HG03064 (cell line): ENCODE measurements at regions not wholly inside any gene's neighbourhood (a gene's known extent, or its start where the extent isn't known, plus 50 kb on each side); places are given as distances from the start of the nearest gene placed in this dataset.

Experiments used
- ATAC-seq: cut with Tn5 transposase; IDR thresholded peaks from one replicate; pipeline ENCODE4 v1.9.1; 2021; ENCODE audit warnings: low read depth; ENCODE audit not compliant: unreplicated experiment

GRCh38 chr15:38671675-38672254, 107.2 kb upstream of the RASGRP1 start:
- ATAC-seq = peak; percentile 46

- ATAC-seq = no peak
Measured at GRCh38 chr15:38672273-38672672, 107.7 kb upstream of the RASGRP1 start.

- ATAC-seq = peak; percentile 34
Measured at GRCh38 chr15:38672814-38673670, 108.4 kb upstream of the RASGRP1 start.

GRCh38 chr15:38674448-38674847, 109.8 kb upstream of the RASGRP1 start:
- no peak for ATAC-seq

DNA sequence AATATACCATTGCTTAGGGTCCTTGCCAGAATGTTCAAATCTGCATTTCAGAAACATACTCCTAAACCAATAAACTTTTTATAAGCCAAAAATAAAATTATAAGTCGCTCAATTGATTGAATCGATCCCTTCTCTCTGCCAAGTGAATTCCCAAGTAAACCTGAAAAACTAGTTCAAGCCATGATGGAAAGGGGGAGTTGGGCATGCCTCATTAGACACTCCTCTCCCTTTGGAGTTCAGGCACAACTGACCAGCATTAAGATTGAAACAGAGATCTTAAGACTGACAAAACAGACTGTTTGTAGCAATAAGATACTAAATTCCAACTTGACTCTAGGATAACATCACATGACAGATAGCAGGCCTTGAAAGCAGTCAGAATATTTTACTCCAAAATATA, 113.7 kb upstream of the RASGRP1 start:
- ATAC-seq = no peak

GRCh38 chr15:38680775-38681174, 116.2 kb upstream of the RASGRP1 start:
- ATAC-seq = no peak

DNA sequence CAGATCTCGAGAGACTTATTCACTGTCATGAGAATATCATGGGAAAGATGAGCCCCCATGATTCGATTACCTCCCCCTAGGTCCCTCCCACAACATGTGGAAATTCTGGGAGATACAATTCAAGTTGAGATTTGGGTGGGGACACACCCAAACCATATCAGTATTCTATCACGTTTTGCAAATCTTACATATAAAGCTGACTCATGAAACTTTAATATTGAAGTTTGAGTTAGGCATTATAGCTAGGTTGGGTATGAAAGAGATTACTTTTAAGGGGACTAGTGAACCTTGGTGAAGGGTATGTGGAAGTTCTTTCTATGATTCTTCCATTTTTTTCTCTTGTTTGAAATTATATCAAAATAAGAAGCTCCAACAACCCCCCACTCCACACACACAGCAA, 117.7 kb upstream of the RASGRP1 start:
- no peak for ATAC-seq

GRCh38 chr15:38682861-38683260, 118.2 kb upstream of the RASGRP1 start:
- no peak for ATAC-seq

DNA sequence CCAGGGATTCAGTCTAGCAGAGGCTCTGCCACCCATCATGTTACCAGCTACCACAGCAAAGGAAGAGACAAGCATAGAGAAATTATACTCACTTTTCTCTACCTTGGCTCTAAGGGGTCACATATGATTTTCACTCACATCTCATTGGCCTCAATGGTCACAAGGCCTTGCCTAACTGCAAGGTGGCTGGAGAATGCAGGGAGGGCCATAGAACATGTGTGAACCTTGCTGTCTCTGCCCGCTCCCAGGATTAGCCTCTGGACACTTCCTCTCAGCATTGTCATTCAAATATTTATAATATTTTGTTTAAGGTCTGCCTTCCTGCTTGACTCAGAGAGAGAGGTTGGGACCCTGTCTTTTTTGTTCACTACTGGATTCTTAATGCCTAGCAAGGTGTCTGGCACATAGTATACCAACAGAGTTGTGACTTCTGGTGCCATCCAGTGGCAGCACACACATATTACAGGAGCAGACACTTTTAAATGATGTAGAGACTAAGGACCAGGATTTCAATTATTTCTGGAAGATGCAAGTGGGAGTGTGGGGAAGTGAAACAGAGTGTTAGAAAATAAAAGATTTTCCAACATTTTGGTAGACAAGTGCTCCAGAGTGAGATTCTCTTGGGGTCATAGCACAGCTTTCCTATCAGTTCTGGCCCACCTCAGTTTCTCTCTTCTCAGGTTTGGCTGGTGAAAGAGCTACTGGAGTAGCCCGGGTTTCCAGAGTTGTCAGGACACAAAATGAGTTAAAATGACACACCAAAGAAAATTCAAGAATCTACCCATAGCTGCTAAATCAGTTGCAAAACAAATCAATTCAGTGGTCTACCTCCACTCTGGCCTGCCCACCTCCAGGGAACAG, 119.0 kb upstream of the RASGRP1 start:
- no peak for ATAC-seq

DNA sequence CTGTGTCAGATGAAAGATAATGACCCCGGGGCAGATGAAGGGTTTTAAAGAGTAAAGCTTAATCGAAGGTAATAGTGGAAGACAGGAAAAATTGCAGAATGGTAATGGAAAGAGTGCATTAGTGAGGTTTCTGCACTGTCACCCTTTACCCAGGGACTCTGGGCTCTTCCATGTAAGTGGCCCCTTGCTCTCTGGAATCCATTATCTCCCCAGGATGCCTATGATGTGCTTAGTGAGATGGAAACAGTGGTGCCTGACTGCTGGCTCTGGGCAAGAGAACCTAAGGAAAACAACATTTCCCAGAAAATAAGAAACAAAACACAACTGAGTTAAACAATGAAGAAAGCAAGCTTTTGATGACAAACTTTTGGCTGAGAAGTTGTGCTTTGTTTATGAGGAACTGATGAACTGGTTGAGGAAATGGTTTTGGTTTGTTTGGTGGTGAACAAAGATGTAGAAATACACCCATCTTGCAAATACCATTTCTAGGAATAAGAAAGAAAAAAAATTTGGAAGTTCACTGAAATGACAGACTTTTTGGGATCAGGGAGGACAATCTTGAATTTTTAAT, 119.9 kb upstream of the RASGRP1 start:
- no peak for ATAC-seq

DNA sequence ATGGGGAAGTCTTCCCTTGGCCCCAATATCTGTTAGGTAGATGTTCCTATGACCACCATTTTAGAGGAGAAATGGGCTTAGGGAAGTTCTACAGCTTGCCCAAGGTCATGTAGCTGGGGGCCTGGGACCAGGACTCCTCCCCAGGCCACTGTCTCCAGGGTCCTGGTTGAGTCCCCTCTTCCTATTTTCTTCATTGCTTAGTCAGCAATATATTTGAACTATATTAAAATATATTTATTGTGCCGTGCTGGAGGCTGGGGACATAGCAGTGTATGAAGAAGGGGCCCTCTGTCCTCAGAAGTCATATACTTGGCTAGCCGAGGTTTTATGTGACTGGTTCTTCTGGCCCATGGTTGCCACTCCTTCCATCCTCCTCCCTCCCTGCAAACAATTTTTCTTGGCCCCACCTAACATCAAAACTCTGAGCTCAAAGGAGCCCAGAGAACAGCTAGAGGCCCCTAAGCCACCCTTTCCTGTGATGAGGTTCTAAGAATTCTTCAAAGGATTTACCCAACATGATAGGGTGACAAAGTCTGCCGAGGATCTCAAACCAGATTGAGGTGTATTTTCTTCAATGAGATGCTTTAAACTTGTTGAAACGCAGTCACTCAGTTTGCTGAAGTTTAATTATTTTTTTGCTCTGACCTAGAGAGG, 121.2 kb upstream of the RASGRP1 start:
- no peak for ATAC-seq

DNA sequence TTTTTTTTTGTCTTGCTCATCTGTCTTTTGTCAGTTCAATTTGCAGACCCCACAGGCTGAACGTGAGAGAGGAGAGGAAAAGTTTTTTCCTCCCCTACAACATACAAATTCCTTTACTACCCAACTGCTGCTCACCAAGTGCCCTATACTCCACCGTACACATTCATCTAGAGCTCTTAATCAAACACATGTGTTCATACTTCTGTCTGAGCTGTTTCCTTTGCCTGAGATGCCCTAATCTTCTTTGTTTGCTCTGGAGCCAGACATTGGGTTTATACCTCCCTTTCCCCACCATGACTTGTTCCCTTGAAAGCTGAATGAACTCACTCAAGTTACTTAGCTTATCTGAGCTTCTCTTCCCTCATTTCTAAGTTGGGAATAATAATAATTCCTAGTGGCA, 122.7 kb upstream of the RASGRP1 start:
- no peak for ATAC-seq

- ATAC-seq = no peak
Measured at GRCh38 chr15:38687775-38688495, 123.3 kb upstream of the RASGRP1 start.

DNA sequence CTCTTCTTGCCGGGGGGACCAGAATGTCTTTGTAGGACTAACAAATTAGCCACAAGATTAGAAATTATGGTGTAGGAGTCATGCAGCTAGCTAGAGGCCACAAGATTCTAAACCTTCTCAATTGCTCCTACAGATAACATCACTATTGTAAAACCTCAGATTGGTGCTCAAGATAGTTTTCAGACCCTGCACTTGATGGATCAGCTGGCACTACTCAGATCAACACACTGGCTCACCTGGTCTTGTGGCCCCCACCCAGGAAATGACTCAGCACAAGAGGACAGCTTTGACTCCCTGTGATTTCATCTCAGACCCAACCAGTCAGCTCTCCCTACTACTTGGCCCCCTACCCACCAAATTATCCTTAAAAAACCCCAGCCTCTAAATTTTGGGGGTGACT, 124.1 kb upstream of the RASGRP1 start:
- ATAC-seq = no peak

DNA sequence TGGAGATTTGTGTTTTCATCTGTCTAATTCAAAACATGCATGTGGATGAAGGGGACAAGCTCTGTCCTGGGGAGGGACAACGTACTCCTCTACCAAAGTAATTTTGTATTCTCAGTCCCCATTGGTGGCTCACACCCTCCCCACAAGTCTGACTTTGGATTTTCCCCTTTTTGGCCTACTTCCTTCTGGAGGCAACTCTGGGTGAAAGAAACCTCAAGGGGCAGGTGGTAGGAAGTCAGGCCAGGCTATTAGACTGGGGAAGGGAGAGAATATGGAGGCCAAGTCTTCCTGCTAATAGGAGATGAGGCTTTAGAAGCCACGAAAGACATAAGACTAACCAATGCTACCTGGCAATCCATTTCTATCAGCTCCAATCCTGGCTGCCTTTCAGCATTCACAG, 124.9 kb upstream of the RASGRP1 start:
- no peak for ATAC-seq

GRCh38 chr15:38690216-38690615, 125.6 kb upstream of the RASGRP1 start:
- no peak for ATAC-seq

GRCh38 chr15:38690719-38691332, 126.2 kb upstream of the RASGRP1 start:
- no peak for ATAC-seq

DNA sequence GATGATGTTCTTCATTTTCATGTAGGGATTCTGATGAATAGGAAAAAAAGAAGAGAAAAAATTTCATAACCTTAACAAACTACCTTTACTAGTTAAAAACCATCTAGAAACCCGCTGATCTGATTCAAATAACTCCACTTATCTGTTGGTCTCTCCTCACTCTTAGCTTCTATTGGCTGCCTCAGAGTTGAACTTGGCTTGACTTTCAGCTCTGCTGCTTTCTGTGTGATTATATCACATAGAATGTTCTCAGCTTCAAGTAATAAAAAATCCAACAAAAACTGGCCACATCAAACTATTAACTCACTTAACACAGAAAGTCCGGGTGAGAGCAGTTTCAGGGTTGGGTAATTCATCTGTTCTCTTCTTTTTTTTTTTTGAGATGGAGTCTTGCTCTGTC, 126.8 kb upstream of the RASGRP1 start:
- ATAC-seq = no peak

DNA sequence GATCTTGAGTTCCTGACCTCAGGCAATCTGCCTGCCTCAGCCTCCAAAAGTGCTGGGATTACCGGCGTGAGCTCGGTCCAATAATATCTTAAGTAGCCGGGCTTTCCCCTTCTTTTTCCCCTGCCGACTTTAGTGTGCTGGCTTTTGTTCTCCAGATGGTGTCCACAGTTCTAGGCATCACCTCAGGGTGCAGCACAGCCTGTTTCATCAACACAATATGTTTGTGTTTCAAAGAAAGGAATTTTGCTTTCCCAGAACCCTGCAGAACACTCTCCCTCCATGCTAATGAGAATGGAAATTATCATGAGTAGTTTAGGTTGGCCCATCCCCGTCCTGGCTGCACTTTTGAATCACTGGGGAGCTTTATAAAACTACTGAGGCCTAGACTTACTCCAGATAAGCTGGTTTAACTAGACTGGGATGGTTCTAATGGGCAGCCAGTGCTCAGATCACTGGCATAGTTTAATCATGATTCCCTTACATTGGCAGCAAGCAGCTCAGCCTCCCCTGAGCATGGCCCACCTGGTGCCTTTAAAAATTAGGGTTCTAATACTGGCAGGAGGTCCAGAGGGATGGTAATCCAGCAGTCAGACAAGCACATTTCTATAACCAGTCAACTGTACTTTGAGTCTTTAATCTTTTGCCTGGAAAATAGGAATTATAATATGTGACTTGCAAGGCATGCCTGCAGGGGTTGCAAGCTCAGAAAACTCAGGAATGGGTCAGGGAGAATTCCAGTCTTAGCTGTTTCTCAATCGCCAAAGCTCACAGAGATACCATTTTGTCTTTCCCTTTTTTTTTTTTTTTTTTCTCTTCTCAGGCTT, 127.6 kb upstream of the RASGRP1 start:
- no peak for ATAC-seq
